ENCODE measurements at regions not wholly inside any gene's neighbourhood (a gene's known extent, or its start where the extent isn't known, plus 50 kb on each side); places are given as distances from the start of the nearest gene placed in this dataset.

- DNase-seq (ENCODE audit: low read depth), result no peak
Measured at GRCh38 chr16:86212706-86213436, 297.5 kb upstream of the FOXF1 start.

GRCh38 chr16:86213437-86214205, 296.7 kb upstream of the FOXF1 start:
- no peak for DNase-seq (ENCODE audit: low read depth)

GRCh38 chr16:86214326-86215232, 295.7 kb upstream of the FOXF1 start:
- DNase-seq (ENCODE audit: low read depth), result no peak

- DNase-seq (ENCODE audit: low read depth), result no peak
Measured at GRCh38 chr16:86215233-86215978, 294.9 kb upstream of the FOXF1 start.

- no peak for DNase-seq (ENCODE audit: low read depth)
Measured at GRCh38 chr16:86215979-86216585, 294.2 kb upstream of the FOXF1 start.

GRCh38 chr16:86216591-86216990, 293.7 kb upstream of the FOXF1 start:
- no peak for DNase-seq (ENCODE audit: low read depth)

GRCh38 chr16:86217001-86217890, 293.1 kb upstream of the FOXF1 start:
- no peak for DNase-seq (ENCODE audit: low read depth)

GRCh38 chr16:86217891-86218270, 292.4 kb upstream of the FOXF1 start:
- no peak for DNase-seq (ENCODE audit: low read depth)

GRCh38 chr16:86218479-86219170, 291.7 kb upstream of the FOXF1 start:
- DNase-seq (ENCODE audit: low read depth), result no peak

- no peak for DNase-seq (ENCODE audit: low read depth)
Measured at GRCh38 chr16:86219655-86220445, 290.5 kb upstream of the FOXF1 start.

- DNase-seq (ENCODE audit: low read depth), result no peak
Measured at GRCh38 chr16:86220561-86220960, 289.8 kb upstream of the FOXF1 start.

GRCh38 chr16:86221085-86221484, 289.2 kb upstream of the FOXF1 start:
- DNase-seq (ENCODE audit: low read depth), result no peak

- DNase-seq (ENCODE audit: low read depth), result no peak
Measured at GRCh38 chr16:86222547-86222946, 287.8 kb upstream of the FOXF1 start.

- no peak for DNase-seq (ENCODE audit: low read depth)
Measured at GRCh38 chr16:86222965-86223551, 287.3 kb upstream of the FOXF1 start.

- no peak for DNase-seq (ENCODE audit: low read depth)
Measured at GRCh38 chr16:86224126-86224525, 286.2 kb upstream of the FOXF1 start.

- no peak for DNase-seq (ENCODE audit: low read depth)
Measured at GRCh38 chr16:86224629-86225028, 285.7 kb upstream of the FOXF1 start.

GRCh38 chr16:86225905-86226371, 284.4 kb upstream of the FOXF1 start:
- no peak for DNase-seq (ENCODE audit: low read depth)

- no peak for DNase-seq (ENCODE audit: low read depth)
Measured at GRCh38 chr16:86227041-86227440, 283.3 kb upstream of the FOXF1 start.
